Stimulated activated memory B cell treated with anti-CD40 and anti-IgM and Interleukin-4, amounts not matched to agents 10 μg/mL and 1 μg/mL and 100 μg/mL, for 72 hours (primary cell): ENCODE measurements at regions not wholly inside any gene's neighbourhood (a gene's known extent, or its start where the extent isn't known, plus 50 kb on each side); places are given as distances from the start of the nearest gene placed in this dataset.

Experiments used
- ATAC-seq: fragments of 150-1000 bp; cut with Tn5 transposase; 2 replicates; pipeline ENCODE4 v1.10.0; 2021
- H3K27ac Mint-ChIP-seq: one replicate; pipeline ENCODE4 v1.8.0; 2022; ENCODE audit warnings: mild to moderate bottlenecking, mixed read lengths
- H3K27me3 Mint-ChIP-seq: one replicate; pipeline ENCODE4 v1.8.0; 2022; ENCODE audit warnings: mixed read lengths
- H3K36me3 Mint-ChIP-seq: one replicate; pipeline ENCODE4 v1.8.0; 2022; ENCODE audit warnings: mixed read lengths
- H3K4me1 Mint-ChIP-seq: one replicate; pipeline ENCODE4 v1.8.0; 2022; ENCODE audit warnings: mixed read lengths
- H3K4me3 Mint-ChIP-seq: one replicate; pipeline ENCODE4 v1.8.0; 2022; ENCODE audit warnings: mild to moderate bottlenecking, moderate library complexity, mixed read lengths
- H3K9me3 Mint-ChIP-seq: one replicate; pipeline ENCODE4 v1.8.0; 2022; ENCODE audit warnings: mixed read lengths

DNA sequence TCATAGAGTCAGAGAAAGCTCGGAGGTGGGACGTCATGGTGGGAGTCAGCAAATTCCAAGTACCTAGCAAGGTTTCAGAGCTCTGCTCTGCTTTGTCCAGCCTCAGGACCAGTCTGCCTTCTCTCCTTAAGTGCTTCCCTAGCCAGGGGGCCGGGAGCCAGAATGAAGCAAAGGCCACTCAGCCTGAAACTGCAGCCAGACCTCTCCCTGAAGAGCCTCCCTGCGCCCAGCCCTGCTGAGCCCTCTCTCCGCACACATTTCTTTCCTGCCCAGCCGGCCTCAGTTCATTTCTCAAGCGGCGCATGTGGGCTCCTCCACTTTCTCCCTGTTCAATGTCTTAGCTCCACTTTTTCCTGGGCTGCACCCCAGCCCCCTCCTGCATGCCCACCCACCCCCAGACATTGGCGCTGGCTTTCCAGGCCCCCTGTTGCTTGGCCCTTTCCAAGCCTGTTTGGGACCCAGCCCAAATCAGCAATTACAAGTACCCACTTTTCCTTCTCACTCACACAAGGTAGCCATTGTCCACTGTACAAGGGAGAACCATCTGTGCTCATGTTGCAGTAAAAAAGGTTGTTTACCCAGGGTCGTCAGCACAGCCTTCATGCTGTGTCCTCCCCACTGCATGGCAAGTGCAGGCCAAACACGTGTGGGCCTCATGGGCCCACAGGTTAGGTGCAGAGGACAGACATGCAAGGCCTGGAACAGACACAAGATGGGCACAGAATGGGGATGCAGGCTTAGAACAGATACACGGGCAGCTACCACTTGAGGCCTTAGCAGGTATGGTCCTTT lies 147.1 kb downstream of the MRPL14 start:
- ATAC-seq, result no peak
- Mint-ChIP-seq H3K27ac (no peak overlapping the region), H3K27me3 (peaks cover 58% of the 10 kb centered on the region), H3K4me3 (no peak overlapping the region), H3K36me3 (no peaks in the 10 kb centered on the region), H3K4me1 (peaks cover 17% of the 10 kb centered on the region), H3K9me3 (peaks cover 6% of the 10 kb centered on the region)

DNA sequence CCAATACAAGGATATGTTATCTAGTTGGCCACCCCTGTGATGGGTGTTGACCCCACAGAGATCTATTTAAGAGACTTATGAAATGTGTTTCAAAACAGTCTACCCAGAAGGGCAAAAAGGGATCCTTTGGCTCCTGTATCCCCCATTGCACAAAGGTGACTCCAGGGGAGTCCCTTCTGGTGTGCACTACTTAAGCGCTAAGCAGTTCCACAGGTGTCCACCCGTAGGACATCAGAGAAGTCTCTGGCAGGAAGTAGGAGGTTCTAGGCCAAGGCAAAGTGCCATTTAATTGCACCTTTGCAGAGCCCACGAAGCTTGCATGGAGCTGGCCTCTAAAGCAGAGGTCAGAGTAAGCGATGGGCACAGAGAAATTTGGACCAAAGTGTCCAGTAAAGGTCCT lies 147.7 kb downstream of the MRPL14 start:
- Mint-ChIP-seq H3K36me3 (no peaks in the 10 kb centered on the region), H3K4me1 (peaks cover 17% of the 10 kb centered on the region), H3K9me3 (peaks cover 6% of the 10 kb centered on the region), H3K27ac (no peak overlapping the region), H3K4me3 (no peak overlapping the region), H3K27me3 (peaks cover 56% of the 10 kb centered on the region)
- no peak for ATAC-seq

DNA sequence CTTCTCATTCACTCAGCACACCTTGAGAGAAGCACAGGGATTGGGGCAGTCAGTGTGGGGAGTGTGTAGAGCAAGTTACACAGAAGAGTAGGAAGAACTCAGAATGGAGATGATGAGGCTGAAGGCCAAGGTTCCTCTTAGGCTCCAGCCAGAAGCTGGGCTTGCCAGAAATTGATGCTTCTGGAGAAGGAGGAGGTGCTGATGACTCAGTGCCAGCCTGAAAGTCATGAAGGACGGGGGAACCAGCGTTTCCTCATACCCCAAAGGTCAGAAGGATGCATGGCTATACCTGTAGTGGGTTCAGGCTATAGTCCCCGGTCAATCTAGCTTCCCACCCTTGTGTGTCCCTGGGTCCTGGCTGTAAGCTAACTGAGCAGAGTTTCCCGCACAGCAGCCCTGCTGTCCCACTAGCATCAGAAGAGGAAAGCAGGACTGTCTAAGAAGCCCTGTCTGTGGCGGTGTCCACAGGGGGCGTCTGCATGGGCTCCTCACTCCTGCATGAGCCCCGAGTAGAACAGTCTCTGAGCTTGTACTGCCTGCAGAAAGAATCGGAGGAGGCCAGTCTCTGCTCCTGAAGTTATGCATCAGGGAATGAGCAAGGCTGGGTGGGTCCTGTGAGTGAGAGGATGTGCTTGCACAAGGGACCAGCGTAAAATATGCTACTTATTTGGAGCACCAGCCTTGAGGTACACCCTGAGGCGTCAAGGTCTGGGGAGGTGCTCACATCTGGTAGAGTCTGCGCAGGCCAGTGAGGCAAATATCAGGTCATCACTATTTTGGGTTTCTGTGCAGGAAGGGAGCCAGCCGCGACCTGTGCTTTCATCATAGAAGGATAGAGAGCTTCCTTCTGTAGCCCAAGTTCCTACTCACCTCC lies 148.5 kb downstream of the MRPL14 start:
- ATAC-seq, result no peak
- Mint-ChIP-seq H3K36me3 (no peaks in the 10 kb centered on the region), H3K4me1 (peaks cover 17% of the 10 kb centered on the region), H3K27ac (peak overlapping the region; percentile 70), H3K9me3 (peaks cover 6% of the 10 kb centered on the region), H3K4me3 (no peak overlapping the region), H3K27me3 (peaks cover 48% of the 10 kb centered on the region)

DNA sequence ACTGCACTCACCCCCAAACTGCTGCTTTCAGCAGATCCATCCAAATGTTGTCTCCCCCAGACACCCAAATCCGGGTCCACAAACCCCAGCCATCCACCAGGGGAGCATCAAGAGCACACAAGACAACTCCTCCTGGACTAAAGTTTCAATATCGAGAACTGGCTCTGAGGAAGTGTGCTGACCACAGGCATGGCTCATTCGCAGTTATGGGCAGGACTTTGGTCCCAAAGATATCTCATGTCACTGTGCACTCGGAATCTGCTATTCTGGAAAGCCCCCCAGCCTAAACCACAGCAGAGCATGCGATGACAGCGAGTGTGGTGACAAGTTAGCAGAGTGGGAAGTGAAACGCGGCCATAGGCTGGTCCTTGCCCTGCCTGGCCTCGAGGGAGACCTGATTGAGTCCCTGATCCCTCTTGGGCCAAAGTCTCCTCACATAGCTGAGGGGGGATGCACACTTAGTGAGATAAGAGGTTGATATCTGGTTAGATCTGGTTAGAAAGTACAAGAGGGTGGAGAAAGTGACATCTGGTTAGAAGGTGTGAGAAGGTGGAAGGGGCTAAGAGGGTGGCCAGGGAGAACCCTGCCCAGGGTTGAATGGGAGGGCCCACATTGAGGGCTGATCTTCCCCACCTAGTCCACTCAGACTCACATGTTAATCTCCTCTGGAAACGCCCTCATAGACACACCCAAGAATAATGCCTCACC lies 149.7 kb downstream of the MRPL14 start:
- Mint-ChIP-seq H3K4me1 (peaks cover 17% of the 10 kb centered on the region), H3K4me3 (no peak overlapping the region)

DNA sequence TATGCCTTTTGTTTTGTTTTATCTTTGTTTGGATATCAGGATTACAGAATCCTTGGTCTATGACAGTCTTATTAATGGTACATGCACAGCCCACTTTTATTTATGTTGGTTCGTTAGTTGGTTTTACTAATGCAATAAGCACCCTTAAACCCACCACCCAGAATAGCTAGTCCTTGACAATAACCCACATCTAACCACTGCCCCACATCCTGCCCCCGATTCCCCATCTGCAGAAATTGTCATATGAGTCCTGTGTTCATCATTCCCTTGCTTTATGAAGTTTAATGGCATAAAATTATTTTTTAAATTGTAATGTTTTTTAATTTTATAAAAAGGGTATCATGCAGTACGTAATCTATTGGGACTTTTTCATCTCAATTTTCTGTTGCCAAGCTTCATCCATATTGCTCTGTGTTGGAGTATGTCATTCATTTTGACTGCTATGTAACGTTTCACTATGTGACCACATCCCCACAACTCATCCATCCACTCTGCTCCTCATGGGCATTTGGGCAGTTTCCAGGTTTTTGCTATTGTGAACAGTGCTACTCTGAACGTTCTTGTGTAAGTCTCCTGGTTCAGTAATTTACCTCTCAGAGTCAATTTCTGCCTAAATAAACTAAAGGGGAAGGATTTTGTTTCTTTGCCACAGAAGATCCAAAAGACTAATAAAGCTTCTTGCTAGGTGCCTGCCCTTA lies 150.4 kb downstream of the MRPL14 start:
- H3K27me3 Mint-ChIP-seq, result peaks cover 58% of the 10 kb centered on the region
- no peaks in the 10 kb centered on the region for H3K36me3 Mint-ChIP-seq

More for the DNA sequence above, 149.7 kb downstream of the MRPL14 start:
- peak; percentile 86 for ATAC-seq
- Mint-ChIP-seq H3K27me3 (peaks cover 51% of the 10 kb centered on the region), H3K9me3 (peaks cover 6% of the 10 kb centered on the region), H3K36me3 (no peaks in the 10 kb centered on the region), H3K27ac (peak overlapping the region; percentile 70)

DNA sequence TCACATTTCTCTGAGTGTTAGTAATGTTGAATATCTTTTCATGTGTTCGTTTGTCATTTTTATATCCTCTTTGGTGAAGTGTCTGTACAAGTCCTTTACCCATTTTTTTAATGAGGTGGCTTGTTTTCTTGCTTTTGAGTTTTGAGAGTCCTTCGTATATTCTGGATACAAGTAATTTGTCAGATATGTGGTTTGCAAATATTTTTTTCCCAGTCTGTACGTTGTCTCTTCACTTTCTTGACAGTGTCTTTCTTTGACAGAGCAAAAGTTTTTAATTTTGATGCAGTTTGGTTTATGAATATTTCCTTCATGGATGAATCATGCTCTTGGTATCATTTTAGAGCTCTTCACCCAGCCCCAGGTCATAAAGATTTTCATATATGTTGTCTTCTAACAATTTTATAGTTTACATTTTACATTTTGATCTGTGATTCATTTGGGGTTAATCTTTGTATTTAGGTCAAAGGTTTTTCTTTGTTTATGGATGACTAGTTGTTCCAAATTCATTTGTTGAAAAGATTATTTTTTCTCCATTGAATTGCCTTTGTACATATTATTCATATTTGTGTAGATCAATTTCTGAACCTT lies 152.5 kb downstream of the MRPL14 start:
- Mint-ChIP-seq H3K4me3 (no peak overlapping the region), H3K4me1 (peaks cover 17% of the 10 kb centered on the region), H3K27ac (no peak overlapping the region), H3K27me3 (peaks cover 53% of the 10 kb centered on the region), H3K9me3 (peaks cover 6% of the 10 kb centered on the region), H3K36me3 (no peaks in the 10 kb centered on the region)
- no peak for ATAC-seq

More for the DNA sequence above, 150.4 kb downstream of the MRPL14 start:
- Mint-ChIP-seq H3K9me3 (peaks cover 6% of the 10 kb centered on the region), H3K4me3 (no peak overlapping the region), H3K4me1 (peaks cover 17% of the 10 kb centered on the region), H3K27ac (peak overlapping the region; percentile 70)
- ATAC-seq, result no peak

DNA sequence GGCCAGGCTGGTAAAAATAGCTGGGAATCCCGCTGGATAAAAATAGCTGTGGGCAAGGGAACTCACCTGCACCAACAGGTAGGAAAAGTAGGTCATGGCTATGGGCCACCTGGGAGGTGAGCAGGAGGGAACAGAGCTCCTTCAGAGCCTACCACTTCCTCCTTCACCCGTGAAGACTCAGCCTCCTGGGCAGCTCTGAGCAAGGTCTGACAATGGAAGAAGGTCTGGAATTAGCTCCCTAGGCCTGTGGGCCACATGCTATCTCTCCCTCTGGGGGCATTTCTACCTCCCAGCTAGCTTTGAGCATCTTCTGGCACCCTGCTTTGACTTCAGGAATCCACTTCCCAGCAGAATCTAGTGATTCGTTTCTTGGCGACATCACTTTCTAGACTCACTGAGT lies 153.9 kb downstream of the MRPL14 start:
- H3K27me3 Mint-ChIP-seq, result peaks cover 43% of the 10 kb centered on the region
- H3K27ac Mint-ChIP-seq, result no peak overlapping the region
- peaks cover 14% of the 10 kb centered on the region for H3K4me1 Mint-ChIP-seq
- ATAC-seq, result no peak
- H3K4me3 Mint-ChIP-seq, result no peak overlapping the region
- H3K9me3 Mint-ChIP-seq, result peaks cover 6% of the 10 kb centered on the region
- H3K36me3 Mint-ChIP-seq, result no peaks in the 10 kb centered on the region

DNA sequence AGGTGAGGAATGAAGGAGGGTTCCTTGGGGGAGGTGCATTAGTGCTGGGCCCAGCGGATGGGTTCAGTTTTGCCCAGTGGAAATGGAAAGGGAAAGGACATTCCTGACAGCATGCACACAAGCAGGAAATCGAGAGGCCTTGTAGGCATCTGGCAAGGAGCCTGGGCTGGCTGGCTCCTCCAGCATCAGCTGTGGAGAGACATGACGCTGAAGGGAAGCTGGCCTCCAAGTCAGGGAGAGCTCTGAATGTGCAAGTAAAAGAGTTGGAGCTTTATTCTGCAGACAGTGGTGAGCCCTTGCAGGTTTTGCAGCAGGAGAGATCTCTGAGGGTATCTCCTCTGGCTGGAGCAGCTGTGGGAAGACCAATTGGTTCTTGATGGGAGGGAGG lies 154.3 kb downstream of the MRPL14 start:
- no peak for ATAC-seq
- peaks cover 39% of the 10 kb centered on the region for H3K27me3 Mint-ChIP-seq
- H3K9me3 Mint-ChIP-seq, result peaks cover 6% of the 10 kb centered on the region
- H3K4me1 Mint-ChIP-seq, result peaks cover 9% of the 10 kb centered on the region
- no peak overlapping the region for H3K4me3 Mint-ChIP-seq
- no peaks in the 10 kb centered on the region for H3K36me3 Mint-ChIP-seq
- H3K27ac Mint-ChIP-seq, result no peak overlapping the region

DNA sequence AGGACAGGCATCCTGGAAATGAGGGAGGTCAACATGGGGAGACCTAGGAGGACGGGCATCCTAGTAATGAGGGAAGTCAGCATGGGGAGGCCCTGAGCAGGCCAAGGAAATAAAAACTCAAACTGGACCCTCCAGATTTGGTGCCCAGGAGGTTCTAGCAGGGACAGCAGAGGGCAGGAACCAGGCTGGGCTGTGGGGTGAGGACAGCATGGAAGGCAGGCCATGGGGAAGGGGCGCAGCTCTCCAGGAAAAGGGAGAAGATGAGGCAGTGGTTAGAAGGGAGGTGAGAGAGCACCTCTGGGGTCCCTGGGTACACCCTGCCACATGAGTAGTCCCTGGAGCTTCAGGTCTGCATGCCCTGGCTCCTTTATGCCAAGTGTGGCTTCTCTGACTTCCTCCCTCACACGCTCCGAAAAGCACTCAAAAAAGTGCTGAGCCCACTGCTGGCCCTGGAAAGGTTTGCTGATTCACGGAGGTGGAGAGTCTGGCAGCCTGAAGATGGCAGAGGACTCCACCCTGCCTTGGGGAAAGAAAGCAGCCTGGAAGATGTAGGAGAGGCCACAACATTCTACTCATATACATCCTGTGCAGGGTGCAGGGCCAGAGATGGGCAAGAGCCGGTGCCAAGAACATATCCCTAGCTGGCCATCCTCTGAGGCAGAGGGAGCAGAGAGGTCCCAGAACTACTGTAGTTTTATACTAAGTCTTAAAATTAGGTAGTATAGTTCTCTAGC lies 154.9 kb downstream of the MRPL14 start:
- no peak overlapping the region for H3K27ac Mint-ChIP-seq
- peaks cover 4% of the 10 kb centered on the region for H3K4me1 Mint-ChIP-seq
- H3K9me3 Mint-ChIP-seq, result peaks cover 6% of the 10 kb centered on the region
- H3K36me3 Mint-ChIP-seq, result no peaks in the 10 kb centered on the region
- ATAC-seq, result no peak
- H3K27me3 Mint-ChIP-seq, result peaks cover 38% of the 10 kb centered on the region
- no peak overlapping the region for H3K4me3 Mint-ChIP-seq

DNA sequence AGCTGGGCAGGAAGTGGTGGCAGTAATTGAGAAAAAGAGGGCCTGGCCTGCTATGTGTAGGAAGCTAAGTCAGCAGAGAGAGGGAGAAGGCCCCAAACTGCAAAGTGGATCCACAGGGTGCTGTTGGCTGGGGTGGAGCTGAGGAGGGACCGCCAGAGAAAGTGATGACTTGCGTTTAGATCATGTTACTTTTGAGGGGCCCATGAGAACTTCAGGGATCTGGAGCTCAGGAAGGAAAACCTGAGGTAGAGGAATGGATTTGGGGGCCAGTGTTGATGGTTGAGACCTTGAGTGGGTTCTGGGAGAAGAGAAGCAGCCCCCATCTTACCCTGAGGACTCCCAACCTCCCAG lies 155.5 kb downstream of the MRPL14 start:
- Mint-ChIP-seq H3K27me3 (peaks cover 38% of the 10 kb centered on the region), H3K4me3 (no peak overlapping the region), H3K9me3 (peaks cover 6% of the 10 kb centered on the region), H3K4me1 (no peaks in the 10 kb centered on the region), H3K27ac (no peak overlapping the region), H3K36me3 (no peaks in the 10 kb centered on the region)
- ATAC-seq, result no peak

DNA sequence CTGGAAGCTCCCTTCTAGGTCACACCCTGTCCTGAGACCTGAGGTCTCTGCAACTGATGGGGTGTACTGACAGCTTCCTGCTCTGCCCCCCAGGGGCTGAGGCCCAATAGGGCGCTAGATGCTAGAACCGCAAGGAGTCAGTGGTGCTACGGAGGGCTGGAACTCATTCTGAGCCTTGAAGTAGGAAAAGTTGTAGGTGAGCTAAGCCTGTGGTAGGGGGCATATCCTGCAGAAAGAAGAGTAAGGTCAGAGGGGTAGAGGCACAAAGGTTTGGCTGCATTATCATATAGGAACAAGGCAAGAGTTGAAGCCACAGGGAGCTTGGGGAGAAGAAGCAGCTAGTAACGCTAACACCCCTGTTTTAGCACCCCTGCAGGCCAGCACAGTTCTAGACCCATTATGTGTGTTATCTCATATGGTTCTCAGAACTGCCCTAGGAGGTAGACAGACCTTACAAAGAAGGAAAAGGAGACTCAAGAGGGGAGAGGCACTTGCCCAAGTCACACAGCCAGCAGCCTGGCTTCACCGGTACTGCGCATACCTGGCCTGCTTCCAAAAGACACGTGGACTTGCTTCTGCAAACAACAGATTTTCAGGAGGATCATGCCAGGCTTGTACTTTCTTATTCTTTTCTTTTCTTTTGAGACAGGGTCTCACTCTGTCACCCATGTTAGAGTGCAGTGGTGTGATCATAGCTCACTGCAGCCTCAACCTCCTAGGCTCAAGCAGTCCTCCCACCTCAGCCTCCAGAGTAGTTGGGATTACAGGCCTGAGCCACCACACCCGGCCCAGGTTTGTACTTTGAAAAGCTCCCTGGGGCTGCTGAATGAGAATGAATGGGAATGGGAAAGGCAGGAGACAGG lies 156.1 kb downstream of the MRPL14 start:
- H3K27me3 Mint-ChIP-seq, result peaks cover 37% of the 10 kb centered on the region
- H3K4me3 Mint-ChIP-seq, result no peak overlapping the region
- peaks cover 6% of the 10 kb centered on the region for H3K9me3 Mint-ChIP-seq
- no peak overlapping the region for H3K27ac Mint-ChIP-seq
- ATAC-seq, result peak; percentile 16
- no peaks in the 10 kb centered on the region for H3K36me3 Mint-ChIP-seq
- no peaks in the 10 kb centered on the region for H3K4me1 Mint-ChIP-seq

DNA sequence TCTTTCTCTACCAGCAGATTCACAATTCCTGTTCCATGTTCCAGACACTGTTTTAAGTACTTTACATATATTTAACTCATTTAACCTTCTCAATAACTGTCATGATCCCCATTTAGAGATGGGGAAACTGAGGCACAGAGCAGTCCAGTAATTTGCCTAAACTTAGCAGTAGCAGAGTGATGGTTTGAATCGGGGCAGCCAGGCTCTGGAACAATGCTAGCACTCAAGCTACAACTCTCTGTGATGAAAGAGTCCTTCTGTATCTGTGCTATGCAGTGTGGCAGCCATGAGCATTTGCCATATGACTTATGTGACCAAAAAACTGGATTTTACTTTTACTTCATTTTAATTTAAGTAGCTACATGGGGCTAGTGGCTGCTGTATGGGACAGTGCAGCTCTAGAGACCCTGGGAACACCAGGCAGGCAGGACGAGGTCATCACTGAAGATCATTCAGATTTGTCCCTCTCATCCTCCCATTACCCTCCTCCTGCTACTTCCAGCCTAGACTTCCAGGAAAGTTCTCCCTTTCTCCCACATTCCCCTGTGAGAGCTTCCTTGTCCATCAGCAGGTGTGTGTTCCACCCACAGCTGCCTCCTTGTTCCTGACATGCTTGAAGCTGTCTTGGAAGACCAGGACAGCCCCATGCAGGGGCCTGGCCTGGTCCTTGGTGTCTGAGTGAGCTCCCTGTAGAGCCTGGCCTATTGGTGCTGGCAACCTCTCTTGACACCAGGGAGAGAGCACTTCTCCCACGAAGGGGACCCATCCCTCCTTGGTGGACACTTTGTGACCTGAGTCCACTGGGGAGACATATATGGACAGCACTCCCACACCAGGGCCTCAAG lies 157.0 kb downstream of the MRPL14 start:
- Mint-ChIP-seq H3K27me3 (peaks cover 38% of the 10 kb centered on the region), H3K9me3 (no peaks in the 10 kb centered on the region), H3K36me3 (no peaks in the 10 kb centered on the region), H3K4me3 (no peak overlapping the region), H3K27ac (no peak overlapping the region), H3K4me1 (no peaks in the 10 kb centered on the region)
- ATAC-seq, result peak; percentile 26
